ENCODE measurements at regions not wholly inside any gene's neighbourhood (a gene's known extent, or its start where the extent isn't known, plus 50 kb on each side); places are given as distances from the start of the nearest gene placed in this dataset.

DNA sequence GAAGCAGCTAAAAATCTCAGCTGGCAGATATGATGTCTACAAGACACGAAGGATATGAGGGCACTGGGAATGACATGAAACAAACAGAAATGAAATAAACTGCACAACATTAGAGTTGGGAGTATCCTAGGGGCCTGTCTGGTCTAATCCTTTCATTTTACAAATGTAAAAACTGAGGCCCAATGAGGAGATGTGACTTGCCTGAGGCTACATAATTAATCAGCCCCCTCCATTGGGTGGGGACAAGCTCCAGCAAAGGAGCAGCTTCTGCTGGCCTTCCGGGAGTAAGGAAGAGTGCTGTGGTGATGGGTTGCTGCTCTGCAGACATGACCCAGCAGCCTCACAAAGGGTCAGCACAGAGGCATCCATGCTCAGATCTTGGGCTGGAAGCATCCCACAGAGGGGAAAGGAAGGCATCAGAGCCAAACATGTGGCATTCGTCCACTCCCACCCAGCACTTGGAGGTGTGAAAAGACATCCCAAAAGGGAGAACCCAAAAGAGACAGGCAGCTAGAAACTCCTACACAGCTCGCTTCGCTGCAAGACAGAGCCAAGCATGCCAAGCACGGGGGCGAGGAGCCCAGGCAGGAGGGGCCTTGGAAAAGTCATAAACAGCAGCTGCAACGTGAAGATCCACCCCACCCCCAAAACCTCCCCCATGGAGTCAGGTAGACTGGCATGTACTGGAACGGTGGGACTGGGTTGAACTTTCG, 183.7 kb downstream of the UNC5CL start:
- no peak for TF ChIP-seq NPAS2 (CRISPR knock-in tag; IDR thresholded peaks at IDR 0.05; ENCODE audit: borderline replicate concordance)
- no peak for TF ChIP-seq TAF1 (CRISPR knock-in tag; IDR thresholded peaks at IDR 0.05)
- TF ChIP-seq, protein P1, sequence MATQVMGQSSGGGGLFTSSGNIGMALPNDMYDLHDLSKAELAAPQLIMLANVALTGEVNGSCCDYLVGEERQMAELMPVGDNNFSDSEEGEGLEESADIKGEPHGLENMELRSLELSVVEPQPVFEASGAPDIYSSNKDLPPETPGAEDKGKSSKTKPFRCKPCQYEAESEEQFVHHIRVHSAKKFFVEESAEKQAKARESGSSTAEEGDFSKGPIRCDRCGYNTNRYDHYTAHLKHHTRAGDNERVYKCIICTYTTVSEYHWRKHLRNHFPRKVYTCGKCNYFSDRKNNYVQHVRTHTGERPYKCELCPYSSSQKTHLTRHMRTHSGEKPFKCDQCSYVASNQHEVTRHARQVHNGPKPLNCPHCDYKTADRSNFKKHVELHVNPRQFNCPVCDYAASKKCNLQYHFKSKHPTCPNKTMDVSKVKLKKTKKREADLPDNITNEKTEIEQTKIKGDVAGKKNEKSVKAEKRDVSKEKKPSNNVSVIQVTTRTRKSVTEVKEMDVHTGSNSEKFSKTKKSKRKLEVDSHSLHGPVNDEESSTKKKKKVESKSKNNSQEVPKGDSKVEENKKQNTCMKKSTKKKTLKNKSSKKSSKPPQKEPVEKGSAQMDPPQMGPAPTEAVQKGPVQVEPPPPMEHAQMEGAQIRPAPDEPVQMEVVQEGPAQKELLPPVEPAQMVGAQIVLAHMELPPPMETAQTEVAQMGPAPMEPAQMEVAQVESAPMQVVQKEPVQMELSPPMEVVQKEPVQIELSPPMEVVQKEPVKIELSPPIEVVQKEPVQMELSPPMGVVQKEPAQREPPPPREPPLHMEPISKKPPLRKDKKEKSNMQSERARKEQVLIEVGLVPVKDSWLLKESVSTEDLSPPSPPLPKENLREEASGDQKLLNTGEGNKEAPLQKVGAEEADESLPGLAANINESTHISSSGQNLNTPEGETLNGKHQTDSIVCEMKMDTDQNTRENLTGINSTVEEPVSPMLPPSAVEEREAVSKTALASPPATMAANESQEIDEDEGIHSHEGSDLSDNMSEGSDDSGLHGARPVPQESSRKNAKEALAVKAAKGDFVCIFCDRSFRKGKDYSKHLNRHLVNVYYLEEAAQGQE (IDR thresholded peaks at IDR 0.05; ENCODE audit: borderline replicate concordance in 1 of 2, low read depth in 1 of 2, low read length in 2 of 2), result no peak
- TF ChIP-seq, protein P2, sequence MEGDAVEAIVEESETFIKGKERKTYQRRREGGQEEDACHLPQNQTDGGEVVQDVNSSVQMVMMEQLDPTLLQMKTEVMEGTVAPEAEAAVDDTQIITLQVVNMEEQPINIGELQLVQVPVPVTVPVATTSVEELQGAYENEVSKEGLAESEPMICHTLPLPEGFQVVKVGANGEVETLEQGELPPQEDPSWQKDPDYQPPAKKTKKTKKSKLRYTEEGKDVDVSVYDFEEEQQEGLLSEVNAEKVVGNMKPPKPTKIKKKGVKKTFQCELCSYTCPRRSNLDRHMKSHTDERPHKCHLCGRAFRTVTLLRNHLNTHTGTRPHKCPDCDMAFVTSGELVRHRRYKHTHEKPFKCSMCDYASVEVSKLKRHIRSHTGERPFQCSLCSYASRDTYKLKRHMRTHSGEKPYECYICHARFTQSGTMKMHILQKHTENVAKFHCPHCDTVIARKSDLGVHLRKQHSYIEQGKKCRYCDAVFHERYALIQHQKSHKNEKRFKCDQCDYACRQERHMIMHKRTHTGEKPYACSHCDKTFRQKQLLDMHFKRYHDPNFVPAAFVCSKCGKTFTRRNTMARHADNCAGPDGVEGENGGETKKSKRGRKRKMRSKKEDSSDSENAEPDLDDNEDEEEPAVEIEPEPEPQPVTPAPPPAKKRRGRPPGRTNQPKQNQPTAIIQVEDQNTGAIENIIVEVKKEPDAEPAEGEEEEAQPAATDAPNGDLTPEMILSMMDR (CRISPR knock-in tag; IDR thresholded peaks at IDR 0.05), result no peak
- TF ChIP-seq REXO4 (CRISPR knock-in tag; IDR thresholded peaks at IDR 0.05; ENCODE audit: borderline replicate concordance), result no peak
- TF ChIP-seq, protein P3, sequence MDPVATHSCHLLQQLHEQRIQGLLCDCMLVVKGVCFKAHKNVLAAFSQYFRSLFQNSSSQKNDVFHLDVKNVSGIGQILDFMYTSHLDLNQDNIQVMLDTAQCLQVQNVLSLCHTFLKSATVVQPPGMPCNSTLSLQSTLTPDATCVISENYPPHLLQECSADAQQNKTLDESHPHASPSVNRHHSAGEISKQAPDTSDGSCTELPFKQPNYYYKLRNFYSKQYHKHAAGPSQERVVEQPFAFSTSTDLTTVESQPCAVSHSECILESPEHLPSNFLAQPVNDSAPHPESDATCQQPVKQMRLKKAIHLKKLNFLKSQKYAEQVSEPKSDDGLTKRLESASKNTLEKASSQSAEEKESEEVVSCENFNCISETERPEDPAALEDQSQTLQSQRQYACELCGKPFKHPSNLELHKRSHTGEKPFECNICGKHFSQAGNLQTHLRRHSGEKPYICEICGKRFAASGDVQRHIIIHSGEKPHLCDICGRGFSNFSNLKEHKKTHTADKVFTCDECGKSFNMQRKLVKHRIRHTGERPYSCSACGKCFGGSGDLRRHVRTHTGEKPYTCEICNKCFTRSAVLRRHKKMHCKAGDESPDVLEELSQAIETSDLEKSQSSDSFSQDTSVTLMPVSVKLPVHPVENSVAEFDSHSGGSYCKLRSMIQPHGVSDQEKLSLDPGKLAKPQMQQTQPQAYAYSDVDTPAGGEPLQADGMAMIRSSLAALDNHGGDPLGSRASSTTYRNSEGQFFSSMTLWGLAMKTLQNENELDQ (CRISPR knock-in tag; IDR thresholded peaks at IDR 0.05; ENCODE audit: borderline replicate concordance), result no peak
